WERI-Rb-1 (cell line): ENCODE measurements at regions not wholly inside any gene's neighbourhood (a gene's known extent, or its start where the extent isn't known, plus 50 kb on each side); places are given as distances from the start of the nearest gene placed in this dataset.

ENCODE experiments used
- DNase-seq: peaks from one replicate; pipeline ENCODE4 v3.0.0-alpha.2; 2020
- H3K27ac ChIP-seq: fragments of 250-450 bp; sonication (Bioruptor Pico); 2 replicates; pipeline ENCODE4 v1.5.1; 2020; ENCODE audit warnings: mild to moderate bottlenecking, moderate library complexity
- H3K27me3 ChIP-seq: fragments of 250-450 bp; sonication (Bioruptor Pico); 2 replicates; pipeline ENCODE4 v1.5.1; 2021; ENCODE audit warnings: mild to moderate bottlenecking, low read depth, moderate library complexity; ENCODE audit not compliant: insufficient read depth, severe bottlenecking
- H3K36me3 ChIP-seq: fragments of 250-450 bp; sonication (Bioruptor Pico); 2 replicates; pipeline ENCODE4 v1.5.1; 2020; ENCODE audit warnings: mild to moderate bottlenecking, moderate library complexity
- H3K4me3 ChIP-seq: 2 replicates; pipeline ENCODE4 v1.5.1; 2011; ENCODE audit warnings: low read depth, mild to moderate bottlenecking, control low read depth, low read length
- H3K9me3 ChIP-seq: fragments of 250-450 bp; sonication (Bioruptor Pico); 2 replicates; pipeline ENCODE4 v1.5.1; 2021; ENCODE audit warnings: mild to moderate bottlenecking, moderate library complexity; ENCODE audit not compliant: severe bottlenecking
- CTCF ChIP-seq: IDR thresholded peaks from 2 replicates; pipeline ENCODE4 v1.5.1; 2011; ENCODE audit warnings: low read depth, mild to moderate bottlenecking, control low read depth, inconsistent platforms, low read length

GRCh38 chr2:122273785-122274419, 518.5 kb downstream of the TSN start:
- Histone ChIP-seq H3K4me3 (no peak overlapping the region), H3K27me3 (no peaks in the 10 kb centered on the region), H3K36me3 (no peaks in the 10 kb centered on the region), H3K9me3 (no peaks in the 10 kb centered on the region), H3K27ac (no peak overlapping the region)
- DNase-seq, result no peak
- TF ChIP-seq CTCF, result no peak

- Histone ChIP-seq H3K4me3 (no peak overlapping the region), H3K36me3 (no peaks in the 10 kb centered on the region), H3K9me3 (no peaks in the 10 kb centered on the region), H3K27ac (no peak overlapping the region), H3K27me3 (no peaks in the 10 kb centered on the region)
- no peak for DNase-seq
- no peak for TF ChIP-seq CTCF
Measured at GRCh38 chr2:122277956-122278355, 522.5 kb downstream of the TSN start.

DNA sequence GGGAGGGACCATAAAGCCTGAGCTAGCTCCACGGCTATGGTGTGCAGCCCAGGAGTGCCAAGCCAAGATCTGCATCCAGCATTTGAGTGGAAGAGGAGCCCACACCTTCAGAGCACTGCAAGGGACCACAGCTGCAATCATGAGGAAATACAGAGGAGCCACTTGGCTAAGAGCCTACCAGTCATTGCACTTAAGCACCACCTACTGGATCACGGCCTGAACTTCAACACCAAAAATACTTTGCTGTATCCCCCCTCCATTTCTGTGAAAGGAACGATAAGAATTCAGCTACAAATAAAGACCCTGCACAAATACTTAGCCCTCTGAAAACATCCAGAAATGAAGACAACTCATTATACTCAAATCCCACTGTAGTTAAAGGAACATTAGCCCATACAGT, 545.3 kb downstream of the TSN start:
- no peak overlapping the region for H3K27ac ChIP-seq
- H3K27me3 ChIP-seq, result no peaks in the 10 kb centered on the region
- peaks cover 12% of the 10 kb centered on the region for H3K9me3 ChIP-seq
- H3K4me3 ChIP-seq, result no peak overlapping the region
- peak; percentile 44 for TF ChIP-seq CTCF
- no peaks in the 10 kb centered on the region for H3K36me3 ChIP-seq
- no peak for DNase-seq

GRCh38 chr2:122307763-122308162, 552.3 kb downstream of the TSN start:
- no peaks in the 10 kb centered on the region for H3K9me3 ChIP-seq
- no peak overlapping the region for H3K4me3 ChIP-seq
- no peak overlapping the region for H3K27ac ChIP-seq
- H3K27me3 ChIP-seq, result no peaks in the 10 kb centered on the region
- no peak for TF ChIP-seq CTCF
- H3K36me3 ChIP-seq, result no peaks in the 10 kb centered on the region
- DNase-seq, result no peak

GRCh38 chr2:122315306-122315705, 559.9 kb downstream of the TSN start:
- Histone ChIP-seq H3K4me3 (no peak overlapping the region), H3K36me3 (no peaks in the 10 kb centered on the region), H3K27me3 (no peaks in the 10 kb centered on the region), H3K9me3 (no peaks in the 10 kb centered on the region), H3K27ac (no peak overlapping the region)
- no peak for DNase-seq
- TF ChIP-seq CTCF, result no peak

GRCh38 chr2:122319539-122320132, 564.2 kb downstream of the TSN start:
- no peak for TF ChIP-seq CTCF
- no peaks in the 10 kb centered on the region for H3K36me3 ChIP-seq
- no peaks in the 10 kb centered on the region for H3K27me3 ChIP-seq
- no peak overlapping the region for H3K27ac ChIP-seq
- DNase-seq, result no peak
- no peak overlapping the region for H3K4me3 ChIP-seq
- no peaks in the 10 kb centered on the region for H3K9me3 ChIP-seq
